Fibroblast of villous mesenchyme (primary cell): ENCODE measurements at regions not wholly inside any gene's neighbourhood (a gene's known extent, or its start where the extent isn't known, plus 50 kb on each side); places are given as distances from the start of the nearest gene placed in this dataset.

Experiments
- DNase-seq: peaks from one replicate; pipeline ENCODE4 v3.0.0-alpha.2; 2010; ENCODE audit warnings: low read depth
- H3K4me3 ChIP-seq: 2 replicates; pipeline ENCODE4 v1.5.1; 2011; ENCODE audit warnings: low read depth, mild to moderate bottlenecking, low read length
- TF ChIP-seq, protein P1 (sequence below): IDR thresholded peaks from 2 replicates; pipeline ENCODE4 v1.5.1; 2012; ENCODE audit warnings: low read depth, mild to moderate bottlenecking, low read length; ENCODE audit not compliant: insufficient read depth

DNA sequence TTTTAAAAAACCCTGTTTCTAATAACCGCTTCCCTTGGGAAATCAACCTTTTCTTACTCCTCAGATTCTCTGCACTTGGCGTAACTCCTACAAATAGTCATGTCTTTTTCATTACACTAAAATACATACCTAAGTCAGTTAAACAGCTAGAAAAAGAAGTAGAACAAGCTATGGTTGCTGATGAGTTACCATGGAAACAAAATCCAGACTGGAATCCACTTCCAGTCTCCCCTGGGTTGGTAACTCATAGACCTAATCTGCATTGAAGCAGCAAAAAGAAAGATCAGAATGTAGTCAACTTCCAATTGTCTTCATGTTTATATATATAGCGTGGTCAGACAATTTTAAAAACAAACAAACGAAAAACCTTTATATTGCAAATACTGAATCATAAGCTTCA lies 260.8 kb upstream of the LRRN1 start:
- TF ChIP-seq, protein P1, sequence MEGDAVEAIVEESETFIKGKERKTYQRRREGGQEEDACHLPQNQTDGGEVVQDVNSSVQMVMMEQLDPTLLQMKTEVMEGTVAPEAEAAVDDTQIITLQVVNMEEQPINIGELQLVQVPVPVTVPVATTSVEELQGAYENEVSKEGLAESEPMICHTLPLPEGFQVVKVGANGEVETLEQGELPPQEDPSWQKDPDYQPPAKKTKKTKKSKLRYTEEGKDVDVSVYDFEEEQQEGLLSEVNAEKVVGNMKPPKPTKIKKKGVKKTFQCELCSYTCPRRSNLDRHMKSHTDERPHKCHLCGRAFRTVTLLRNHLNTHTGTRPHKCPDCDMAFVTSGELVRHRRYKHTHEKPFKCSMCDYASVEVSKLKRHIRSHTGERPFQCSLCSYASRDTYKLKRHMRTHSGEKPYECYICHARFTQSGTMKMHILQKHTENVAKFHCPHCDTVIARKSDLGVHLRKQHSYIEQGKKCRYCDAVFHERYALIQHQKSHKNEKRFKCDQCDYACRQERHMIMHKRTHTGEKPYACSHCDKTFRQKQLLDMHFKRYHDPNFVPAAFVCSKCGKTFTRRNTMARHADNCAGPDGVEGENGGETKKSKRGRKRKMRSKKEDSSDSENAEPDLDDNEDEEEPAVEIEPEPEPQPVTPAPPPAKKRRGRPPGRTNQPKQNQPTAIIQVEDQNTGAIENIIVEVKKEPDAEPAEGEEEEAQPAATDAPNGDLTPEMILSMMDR: no peak

DNA sequence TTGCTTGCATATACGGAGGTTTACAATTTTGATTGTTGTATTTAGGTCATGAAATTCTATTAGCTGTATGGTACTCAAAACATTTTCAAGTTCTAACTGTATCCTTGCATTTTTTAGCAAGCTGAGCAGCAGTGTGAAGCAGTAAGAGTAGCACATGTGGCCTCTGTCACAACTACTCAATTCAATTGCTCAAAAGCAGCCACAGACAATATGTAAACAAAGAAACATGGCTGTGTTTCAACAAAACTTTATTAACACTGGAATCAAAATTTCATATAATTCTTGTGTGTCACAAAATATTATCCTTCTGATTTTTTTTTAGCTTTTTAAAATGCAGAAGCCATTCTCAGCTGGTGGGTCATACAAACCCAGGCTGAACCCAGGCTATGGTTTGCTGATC lies 266.7 kb upstream of the LRRN1 start:
- no peak overlapping the region for H3K4me3 ChIP-seq
- TF ChIP-seq, protein P1: no peak
- DNase-seq: no peak

More for the DNA sequence above, 260.8 kb upstream of the LRRN1 start:
- no peak for DNase-seq
- no peak overlapping the region for H3K4me3 ChIP-seq

DNA sequence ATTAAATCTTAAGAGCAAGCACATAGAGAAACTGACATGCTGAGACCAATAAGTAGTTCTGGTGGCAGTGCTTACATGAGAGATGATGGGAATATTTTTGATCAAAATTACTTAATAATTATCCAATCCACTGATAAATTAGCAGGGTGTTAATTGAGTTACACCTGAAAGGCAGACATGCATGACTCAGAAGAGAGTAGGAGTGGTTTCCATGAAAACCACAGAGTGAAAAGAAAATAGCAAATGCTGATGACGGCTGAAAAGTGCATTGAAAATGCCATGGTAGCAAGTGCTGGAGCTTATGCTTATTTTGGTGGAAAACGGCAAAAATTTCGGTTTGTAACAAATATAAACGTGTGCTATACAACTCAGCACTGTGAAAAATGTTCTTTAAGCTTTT lies 267.8 kb upstream of the LRRN1 start:
- TF ChIP-seq, protein P1: no peak
- DNase-seq: no peak
- no peak overlapping the region for H3K4me3 ChIP-seq

DNA sequence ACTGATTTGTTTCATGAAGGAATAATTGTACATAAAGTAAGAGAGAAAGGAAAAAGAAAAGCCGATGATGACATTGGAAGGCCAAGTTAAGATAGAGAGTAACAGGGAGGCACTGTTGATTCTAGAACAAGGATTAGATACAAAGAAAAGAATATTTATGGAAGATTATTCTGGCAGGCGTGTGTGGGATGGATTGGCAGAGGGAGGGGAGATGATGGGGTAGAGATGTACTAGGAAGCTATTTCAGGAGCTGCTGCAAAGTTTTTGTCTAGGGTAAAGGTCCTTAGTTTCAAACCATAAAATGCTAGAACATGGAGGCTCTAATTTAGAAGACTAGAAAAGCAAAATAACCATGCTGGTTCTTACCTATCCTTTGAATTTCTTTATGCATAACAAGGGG lies 280.0 kb upstream of the LRRN1 start:
- TF ChIP-seq, protein P1: no peak
- DNase-seq: no peak
- no peak overlapping the region for H3K4me3 ChIP-seq

DNA sequence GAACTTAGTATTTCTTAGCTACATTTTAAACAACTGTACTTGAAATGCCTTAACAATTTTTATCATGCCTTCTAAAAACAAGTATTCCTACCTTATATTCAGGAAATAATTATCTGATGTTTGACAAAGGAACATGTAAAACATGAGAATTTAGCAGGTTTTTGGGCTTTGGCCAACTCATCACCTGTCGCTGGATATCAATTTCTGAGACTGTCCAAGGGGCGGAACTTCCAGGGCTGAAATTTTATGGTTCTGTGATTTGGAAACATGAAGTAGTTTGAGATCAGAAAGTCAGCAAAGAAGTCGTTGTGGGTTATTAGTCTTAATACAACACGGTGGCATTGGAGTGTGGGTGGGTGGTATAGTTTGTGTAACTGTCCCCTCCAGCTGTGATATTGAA lies 282.2 kb upstream of the LRRN1 start:
- no peak for DNase-seq
- no peak overlapping the region for H3K4me3 ChIP-seq
- TF ChIP-seq, protein P1: no peak

DNA sequence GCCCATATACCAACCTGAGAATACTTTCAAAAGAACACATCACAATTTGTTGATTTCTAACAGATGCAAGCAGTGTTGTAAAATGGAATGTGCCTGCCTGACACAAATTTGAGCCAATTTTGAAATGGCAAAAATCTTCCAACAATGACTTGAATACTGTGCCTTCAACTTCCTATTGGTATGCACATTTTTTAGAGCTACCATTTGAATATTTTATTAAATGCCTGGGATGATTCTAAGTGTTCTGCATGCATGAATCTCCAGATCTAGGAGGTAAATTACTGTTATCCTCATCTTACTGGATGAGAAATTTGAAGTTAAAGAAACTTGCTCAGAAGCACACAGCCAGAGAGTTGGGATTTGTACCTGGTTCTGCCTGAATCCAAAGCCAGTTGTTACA lies 282.8 kb upstream of the LRRN1 start:
- TF ChIP-seq, protein P1: no peak
- no peak for DNase-seq
- no peak overlapping the region for H3K4me3 ChIP-seq

DNA sequence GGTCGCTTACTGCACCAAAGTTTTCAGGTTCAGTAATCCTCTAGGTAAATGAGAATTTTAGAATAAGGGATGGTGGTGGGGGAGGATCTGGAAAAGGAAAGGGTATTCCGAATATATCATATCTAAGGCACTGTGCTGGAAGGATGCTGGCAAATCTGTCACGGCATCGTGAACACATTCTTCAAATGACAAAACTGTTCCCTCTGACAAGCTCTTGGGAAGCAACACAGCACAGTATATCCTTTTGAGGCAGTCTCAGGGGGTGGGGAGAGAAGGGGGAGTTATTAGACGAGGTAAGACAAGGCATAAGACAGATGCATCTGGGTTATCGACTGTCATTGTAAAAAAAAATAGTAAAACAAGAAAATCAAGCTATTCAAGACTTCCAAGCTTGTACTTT lies 289.6 kb upstream of the LRRN1 start:
- no peak for DNase-seq
- TF ChIP-seq, protein P1: no peak
- no peak overlapping the region for H3K4me3 ChIP-seq
